Suprapubic skin (tissue), 4 donors: ENCODE measurements at regions not wholly inside any gene's neighbourhood (a gene's known extent, or its start where the extent isn't known, plus 50 kb on each side); places are given as distances from the start of the nearest gene placed in this dataset.

Source experiments
- DNase-seq, 2 donors: peaks; one replicate each; pipeline ENCODE4 v3.0.0-alpha.2; 2019; ENCODE audit warnings: low spot score in 2 of 2
- H3K27ac ChIP-seq: fragments of 200-600 bp; sonication (generic); one replicate; pipeline ENCODE4 v1.5.1; 2019
- H3K27me3 ChIP-seq: fragments of 200-600 bp; sonication (generic); one replicate; pipeline ENCODE4 v1.5.1; 2019
- H3K36me3 ChIP-seq: fragments of 200-600 bp; sonication (generic); one replicate; pipeline ENCODE4 v1.5.1; 2019
- H3K4me1 ChIP-seq: fragments of 200-600 bp; sonication (generic); one replicate; pipeline ENCODE4 v1.5.1; 2019
- H3K4me3 ChIP-seq: fragments of 200-600 bp; sonication (generic); one replicate; pipeline ENCODE4 v1.5.1; 2019; ENCODE audit warnings: mild to moderate bottlenecking
- H3K9me3 ChIP-seq: fragments of 200-600 bp; sonication (generic); one replicate; pipeline ENCODE4 v1.5.1; 2019
- CTCF ChIP-seq, 2 donors: fragments of 200-600 bp in 1 of 2; fragments of 450-650 bp in 1 of 2; sonication (generic) in 1 of 2; IDR thresholded peaks; one replicate each; pipeline ENCODE4 v1.5.1; 2016 to 2019; ENCODE audit warnings: antibody characterized with exemption in 2 of 2, mild to moderate bottlenecking in 1 of 2, moderate library complexity in 1 of 2
- EP300 ChIP-seq: sonication (generic); formaldehyde crosslinking; IDR thresholded peaks from one replicate; pipeline ENCODE4 v1.6.1; 2017; ENCODE audit warnings: antibody characterized with exemption
- POLR2A ChIP-seq, 2 donors: fragments of 450-650 bp; IDR thresholded peaks; one replicate each; pipeline ENCODE4 v1.6.1; 2017; ENCODE audit warnings: antibody characterized with exemption in 2 of 2, mild to moderate bottlenecking in 2 of 2, moderate library complexity in 2 of 2
- POLR2AphosphoS5 ChIP-seq, 3 donors: sonication (generic); formaldehyde crosslinking; IDR thresholded peaks; one replicate each; pipeline ENCODE4 v1.6.1; 2017; ENCODE audit warnings: antibody characterized with exemption in 3 of 3
- WGBS: methylation state at CpG from one replicate; pipeline ENCODE4 v1.1.5; 2018; 5-methylcytosine and 5-hydroxymethylcytosine counted together

GRCh38 chr18:67794521-67794920 is 278.0 kb upstream of the DSEL start:
- Histone ChIP-seq H3K27ac (no peak overlapping the region), H3K36me3 (no peaks in the 10 kb centered on the region), H3K4me1 (no peaks in the 10 kb centered on the region), H3K9me3 (no peaks in the 10 kb centered on the region), H3K4me3 (no peak overlapping the region), H3K27me3 (no peaks in the 10 kb centered on the region)
- DNase-seq = no peak
- WGBS = 25% methylated on average over 2 of the region's 2 CpGs
- TF ChIP-seq CTCF (IDR thresholded peaks at IDR 0.05) (no peak), POLR2A (IDR thresholded peaks at IDR 0.05) (no peak), EP300 (no peak), POLR2AphosphoS5 (IDR thresholded peaks at IDR 0.05) (no peak)

- no peaks in the 10 kb centered on the region for H3K36me3 ChIP-seq
- WGBS = 87% methylated on average over 3 of the region's 3 CpGs
These were observed 274.0 kb upstream of the DSEL start for GRCh38 chr18:67790527-67790926.

GRCh38 chr18:67789165-67789545 is 272.6 kb upstream of the DSEL start:
- no peak for DNase-seq
- TF ChIP-seq CTCF (IDR thresholded peaks at IDR 0.05) (no peak), POLR2AphosphoS5 (IDR thresholded peaks at IDR 0.05) (no peak), EP300 (no peak), POLR2A (IDR thresholded peaks at IDR 0.05) (no peak)
- Histone ChIP-seq H3K4me1 (no peaks in the 10 kb centered on the region), H3K27ac (no peak overlapping the region), H3K27me3 (no peaks in the 10 kb centered on the region), H3K36me3 (no peaks in the 10 kb centered on the region), H3K4me3 (no peak overlapping the region), H3K9me3 (no peaks in the 10 kb centered on the region)
- WGBS = 93% methylated on average over 9 of the region's 9 CpGs

More at GRCh38 chr18:67790527-67790926, 274.0 kb upstream of the DSEL start:
- no peak for DNase-seq
- H3K9me3 ChIP-seq = no peaks in the 10 kb centered on the region
- H3K4me3 ChIP-seq = no peak overlapping the region
- no peaks in the 10 kb centered on the region for H3K27me3 ChIP-seq
- TF ChIP-seq POLR2A (IDR thresholded peaks at IDR 0.05) (no peak), CTCF (IDR thresholded peaks at IDR 0.05) (no peak), POLR2AphosphoS5 (IDR thresholded peaks at IDR 0.05) (no peak), EP300 (no peak)
- no peaks in the 10 kb centered on the region for H3K4me1 ChIP-seq
- no peak overlapping the region for H3K27ac ChIP-seq

GRCh38 chr18:67788310-67789164 is 272.0 kb upstream of the DSEL start:
- Histone ChIP-seq H3K27me3 (no peaks in the 10 kb centered on the region), H3K36me3 (no peaks in the 10 kb centered on the region), H3K4me1 (no peaks in the 10 kb centered on the region), H3K27ac (no peak overlapping the region), H3K4me3 (no peak overlapping the region), H3K9me3 (no peaks in the 10 kb centered on the region)
- DNase-seq = no peak
- WGBS = 75% methylated on average over 12 of the region's 12 CpGs
- TF ChIP-seq POLR2AphosphoS5 (IDR thresholded peaks at IDR 0.05) (no peak), EP300 (no peak), CTCF (IDR thresholded peaks at IDR 0.05) (no peak), POLR2A (IDR thresholded peaks at IDR 0.05) (no peak)

GRCh38 chr18:67783196-67783946 is 266.9 kb upstream of the DSEL start:
- TF ChIP-seq CTCF (IDR thresholded peaks at IDR 0.05) = no peak
- no peak for TF ChIP-seq EP300
- TF ChIP-seq POLR2A (IDR thresholded peaks at IDR 0.05) = no peak
- no peak for TF ChIP-seq POLR2AphosphoS5 (IDR thresholded peaks at IDR 0.05)
- H3K36me3 ChIP-seq = no peaks in the 10 kb centered on the region
- DNase-seq = no peak
- no peaks in the 10 kb centered on the region for H3K9me3 ChIP-seq
- H3K27ac ChIP-seq = no peak overlapping the region
- no peaks in the 10 kb centered on the region for H3K4me1 ChIP-seq
- 94% methylated on average over 1 of the region's 1 CpG for WGBS
- no peaks in the 10 kb centered on the region for H3K27me3 ChIP-seq
- H3K4me3 ChIP-seq = no peak overlapping the region
